Right kidney (tissue), 1 donor: ENCODE measurements at regions not wholly inside any gene's neighbourhood (a gene's known extent, or its start where the extent isn't known, plus 50 kb on each side); places are given as distances from the start of the nearest gene placed in this dataset.

Source experiments
- DNase-seq: peaks from one replicate; pipeline ENCODE4 v3.0.0-alpha.2; 2016

GRCh38 chr5:89929173-89929572 lies 480.4 kb downstream of the CETN3 start:
- no peak for DNase-seq

GRCh38 chr5:89922161-89922560 lies 487.4 kb downstream of the CETN3 start:
- DNase-seq, result no peak

GRCh38 chr5:89917112-89917511 lies 492.4 kb downstream of the CETN3 start:
- no peak for DNase-seq

GRCh38 chr5:89916131-89916530 lies 493.4 kb downstream of the CETN3 start:
- DNase-seq, result no peak

GRCh38 chr5:89908876-89909275 lies 500.7 kb downstream of the CETN3 start:
- no peak for DNase-seq

- DNase-seq, result no peak
Measured at GRCh38 chr5:89904442-89904841, 505.1 kb downstream of the CETN3 start.

- no peak for DNase-seq
Measured at GRCh38 chr5:89901983-89902382, 507.6 kb downstream of the CETN3 start.

GRCh38 chr5:89901346-89901745 lies 508.2 kb downstream of the CETN3 start:
- no peak for DNase-seq

- no peak for DNase-seq
Measured at GRCh38 chr5:89900346-89900745, 509.2 kb downstream of the CETN3 start.

GRCh38 chr5:89899559-89899958 lies 510.0 kb downstream of the CETN3 start:
- no peak for DNase-seq

GRCh38 chr5:89893546-89893945 lies 516.0 kb downstream of the CETN3 start:
- DNase-seq, result no peak

- DNase-seq, result no peak
Measured at GRCh38 chr5:89885670-89886069, 523.9 kb downstream of the CETN3 start.

- no peak for DNase-seq
Measured at GRCh38 chr5:89883967-89884366, 525.6 kb downstream of the CETN3 start.

GRCh38 chr5:89878140-89879132 lies 531.1 kb downstream of the CETN3 start:
- no peak for DNase-seq

GRCh38 chr5:89871906-89872305 lies 537.6 kb downstream of the CETN3 start:
- DNase-seq, result no peak

GRCh38 chr5:89869346-89869745 lies 540.2 kb downstream of the CETN3 start:
- DNase-seq, result no peak

GRCh38 chr5:89866410-89866809 lies 543.1 kb downstream of the CETN3 start:
- DNase-seq, result no peak

- DNase-seq, result no peak
Measured at GRCh38 chr5:89864941-89865340, 544.6 kb downstream of the CETN3 start.

GRCh38 chr5:89857790-89858189 lies 551.8 kb downstream of the CETN3 start:
- no peak for DNase-seq

- DNase-seq, result no peak
Measured at GRCh38 chr5:89855417-89855816, 554.1 kb downstream of the CETN3 start.

GRCh38 chr5:89851911-89852310 lies 557.6 kb downstream of the CETN3 start:
- DNase-seq, result no peak

- no peak for DNase-seq
Measured at GRCh38 chr5:89850513-89850865, 559.1 kb downstream of the CETN3 start.

GRCh38 chr5:89849830-89850512 lies 559.6 kb downstream of the CETN3 start:
- DNase-seq, result no peak

- no peak for DNase-seq
Measured at GRCh38 chr5:89847743-89848142, 561.8 kb downstream of the CETN3 start.
